ENCODE measurements at regions not wholly inside any gene's neighbourhood (a gene's known extent, or its start where the extent isn't known, plus 50 kb on each side); places are given as distances from the start of the nearest gene placed in this dataset.

DNA sequence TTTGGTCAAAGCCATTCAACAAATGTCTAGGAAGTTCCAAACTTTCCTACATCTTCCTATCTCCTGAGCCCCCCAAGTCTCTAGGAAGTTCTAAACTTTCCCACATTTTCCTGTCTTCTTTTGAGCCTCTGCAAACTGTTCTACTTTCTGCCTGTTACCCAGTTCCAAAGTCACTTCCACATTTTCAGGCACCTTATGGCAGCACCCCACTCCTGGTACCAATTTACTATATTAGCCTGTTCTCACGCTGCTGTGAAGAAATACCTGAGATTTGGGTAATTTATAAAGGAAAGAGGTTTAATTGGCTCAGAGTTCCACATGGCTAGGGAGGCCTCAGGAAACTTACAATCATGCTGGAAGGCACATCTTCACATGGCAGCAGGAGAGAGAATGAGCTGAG, 869.2 kb downstream of the TDRD15 start:
- Histone ChIP-seq H3K27ac (no peak overlapping the region), H3K36me3 (no peaks in the 10 kb centered on the region), H3K4me2 (no peak overlapping the region), H3K9ac (no peak overlapping the region), H3K4me3 (no peak overlapping the region), H2AFZ (replicated peaks) (no peak overlapping the region), H4K20me1 (ENCODE audit: low read depth) (no peaks in the 10 kb centered on the region), H3K27me3 (no peaks in the 10 kb centered on the region), H3K9me3 (ENCODE audit: low read depth) (peaks cover 7% of the 10 kb centered on the region), H3K4me1 (no peaks in the 10 kb centered on the region), H3F3A (ENCODE audit: low read depth) (no peaks in the 10 kb centered on the region), H3K79me2 (ENCODE audit: low read depth) (no peaks in the 10 kb centered on the region)
- peaks cover 2% of the 10 kb centered on the region for H3K36me3 Mint-ChIP-seq
- H3K27me3 Mint-ChIP-seq (ENCODE audit: insufficient read depth, low read depth), result peaks cover 4% of the 10 kb centered on the region
- no peak overlapping the region for H3K4me3 Mint-ChIP-seq
- TF ChIP-seq, protein P1, sequence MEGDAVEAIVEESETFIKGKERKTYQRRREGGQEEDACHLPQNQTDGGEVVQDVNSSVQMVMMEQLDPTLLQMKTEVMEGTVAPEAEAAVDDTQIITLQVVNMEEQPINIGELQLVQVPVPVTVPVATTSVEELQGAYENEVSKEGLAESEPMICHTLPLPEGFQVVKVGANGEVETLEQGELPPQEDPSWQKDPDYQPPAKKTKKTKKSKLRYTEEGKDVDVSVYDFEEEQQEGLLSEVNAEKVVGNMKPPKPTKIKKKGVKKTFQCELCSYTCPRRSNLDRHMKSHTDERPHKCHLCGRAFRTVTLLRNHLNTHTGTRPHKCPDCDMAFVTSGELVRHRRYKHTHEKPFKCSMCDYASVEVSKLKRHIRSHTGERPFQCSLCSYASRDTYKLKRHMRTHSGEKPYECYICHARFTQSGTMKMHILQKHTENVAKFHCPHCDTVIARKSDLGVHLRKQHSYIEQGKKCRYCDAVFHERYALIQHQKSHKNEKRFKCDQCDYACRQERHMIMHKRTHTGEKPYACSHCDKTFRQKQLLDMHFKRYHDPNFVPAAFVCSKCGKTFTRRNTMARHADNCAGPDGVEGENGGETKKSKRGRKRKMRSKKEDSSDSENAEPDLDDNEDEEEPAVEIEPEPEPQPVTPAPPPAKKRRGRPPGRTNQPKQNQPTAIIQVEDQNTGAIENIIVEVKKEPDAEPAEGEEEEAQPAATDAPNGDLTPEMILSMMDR (IDR thresholded peaks at IDR 0.05), result no peak
- TF ChIP-seq EZH2phosphoT487 (IDR thresholded peaks at IDR 0.05) (no peak), EZH2 (IDR thresholded peaks at IDR 0.05) (no peak)
- peaks cover 12% of the 10 kb centered on the region for H3K9me3 Mint-ChIP-seq
- no peak for DNase-seq (ENCODE audit: low spot score)
- no peak overlapping the region for H3K27ac Mint-ChIP-seq
- no peaks in the 10 kb centered on the region for H3K4me1 Mint-ChIP-seq

DNA sequence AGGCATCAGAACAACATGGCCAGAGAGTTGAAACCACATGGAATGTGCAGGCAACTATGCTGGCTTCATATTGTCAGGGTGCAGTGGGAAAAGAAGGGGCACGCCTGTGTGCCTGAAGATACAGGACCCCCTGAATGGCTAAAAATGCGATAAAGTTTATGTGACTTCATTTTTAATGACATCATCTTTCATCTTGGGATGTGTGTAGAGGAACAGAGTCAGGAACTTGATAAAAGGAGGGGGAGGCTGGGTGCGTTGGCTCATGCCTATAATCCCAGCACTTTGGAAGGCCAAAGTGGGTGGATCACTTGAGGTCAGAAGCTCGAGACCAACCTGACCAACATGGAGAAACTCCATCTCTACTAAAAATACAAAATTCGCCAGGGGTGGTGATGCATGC, 872.6 kb downstream of the TDRD15 start:
- no peaks in the 10 kb centered on the region for H3K36me3 ChIP-seq
- H3K27ac ChIP-seq, result no peak overlapping the region
- H3K27ac Mint-ChIP-seq, result no peak overlapping the region
- H3K27me3 Mint-ChIP-seq (ENCODE audit: insufficient read depth, low read depth), result peaks cover 6% of the 10 kb centered on the region
- no peaks in the 10 kb centered on the region for H3K27me3 ChIP-seq
- no peak overlapping the region for H3K4me2 ChIP-seq
- H3K36me3 Mint-ChIP-seq, result peaks cover 2% of the 10 kb centered on the region
- DNase-seq (ENCODE audit: low spot score), result no peak
- no peaks in the 10 kb centered on the region for H4K20me1 ChIP-seq (ENCODE audit: low read depth)
- no peak overlapping the region for H2AFZ ChIP-seq (replicated peaks)
- H3F3A ChIP-seq (ENCODE audit: low read depth), result no peaks in the 10 kb centered on the region
- no peak overlapping the region for H3K4me3 Mint-ChIP-seq
- no peaks in the 10 kb centered on the region for H3K4me1 ChIP-seq
- no peak for TF ChIP-seq EZH2 (IDR thresholded peaks at IDR 0.05)
- TF ChIP-seq, protein P1 (IDR thresholded peaks at IDR 0.05), result no peak
- TF ChIP-seq EZH2phosphoT487 (IDR thresholded peaks at IDR 0.05), result no peak
- H3K9me3 Mint-ChIP-seq, result peaks cover 12% of the 10 kb centered on the region
- H3K4me3 ChIP-seq, result no peak overlapping the region
- H3K9ac ChIP-seq, result no peak overlapping the region
- H3K9me3 ChIP-seq (ENCODE audit: low read depth), result peaks cover 7% of the 10 kb centered on the region
- H3K4me1 Mint-ChIP-seq, result peaks cover 4% of the 10 kb centered on the region
- H3K79me2 ChIP-seq (ENCODE audit: low read depth), result no peaks in the 10 kb centered on the region

DNA sequence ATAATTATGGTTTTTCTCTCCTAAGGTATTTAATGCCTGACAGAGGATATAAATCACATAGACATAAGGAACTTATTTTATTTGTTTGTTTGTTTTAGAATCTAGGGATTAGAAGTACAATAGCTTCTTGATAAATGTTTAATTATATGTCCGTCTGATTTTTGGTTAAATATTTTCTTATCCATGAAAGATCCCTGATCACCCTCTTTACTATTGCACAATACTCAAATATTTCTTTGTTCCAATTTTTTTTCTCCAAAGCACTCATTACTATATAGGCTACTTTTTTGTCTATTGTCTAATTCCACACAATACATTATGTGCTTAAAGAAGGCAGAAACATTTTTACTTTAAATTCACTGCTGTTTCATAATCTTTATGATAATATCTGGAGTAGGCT, 875.8 kb downstream of the TDRD15 start:
- no peak for TF ChIP-seq EZH2phosphoT487 (IDR thresholded peaks at IDR 0.05)
- no peak for TF ChIP-seq EZH2 (IDR thresholded peaks at IDR 0.05)
- TF ChIP-seq, protein P1 (IDR thresholded peaks at IDR 0.05), result no peak
- H3K36me3 Mint-ChIP-seq, result no peaks in the 10 kb centered on the region
- H3K27ac Mint-ChIP-seq, result no peak overlapping the region
- no peaks in the 10 kb centered on the region for H3K79me2 ChIP-seq (ENCODE audit: low read depth)
- H3K9me3 ChIP-seq (ENCODE audit: low read depth), result no peaks in the 10 kb centered on the region
- H3K9me3 Mint-ChIP-seq, result no peaks in the 10 kb centered on the region
- no peak overlapping the region for H3K9ac ChIP-seq
- no peaks in the 10 kb centered on the region for H3K27me3 ChIP-seq
- no peaks in the 10 kb centered on the region for H4K20me1 ChIP-seq (ENCODE audit: low read depth)
- no peaks in the 10 kb centered on the region for H3K4me1 ChIP-seq
- peaks cover 4% of the 10 kb centered on the region for H3K4me1 Mint-ChIP-seq
- peaks cover 6% of the 10 kb centered on the region for H3K27me3 Mint-ChIP-seq (ENCODE audit: insufficient read depth, low read depth)
- no peak for DNase-seq (ENCODE audit: low spot score)
- H3K4me2 ChIP-seq, result no peak overlapping the region
- no peak overlapping the region for H3K4me3 Mint-ChIP-seq
- no peak overlapping the region for H2AFZ ChIP-seq (replicated peaks)
- no peaks in the 10 kb centered on the region for H3F3A ChIP-seq (ENCODE audit: low read depth)
- no peak overlapping the region for H3K27ac ChIP-seq
- H3K36me3 ChIP-seq, result no peaks in the 10 kb centered on the region
- no peak overlapping the region for H3K4me3 ChIP-seq
